Esophagus muscularis mucosa (tissue), 4 donors: ENCODE measurements at regions not wholly inside any gene's neighbourhood (a gene's known extent, or its start where the extent isn't known, plus 50 kb on each side); places are given as distances from the start of the nearest gene placed in this dataset.

Experiments used
- DNase-seq: peaks from one replicate; pipeline ENCODE4 v3.0.0-alpha.2; 2017; ENCODE audit errors: extremely low spot score
- H3K27ac ChIP-seq, 4 donors: fragments of 200-600 bp; sonication (generic); replicated peaks in 1 of 4; 1 replicate in 3 of 4; 2 replicates in 1 of 4; pipeline ENCODE4 v1.5.1; 2016 to 2019; ENCODE audit warnings: mild to moderate bottlenecking in 1 of 4
- H3K27me3 ChIP-seq, 4 donors: fragments of 200-600 bp; sonication (generic); one replicate each; pipeline versions ENCODE4 v1.5.1 to v1.6.0; 2016 to 2019
- H3K36me3 ChIP-seq, 4 donors: fragments of 200-600 bp; sonication (generic); one replicate each; pipeline ENCODE4 v1.5.1; 2016 to 2019
- H3K4me1 ChIP-seq, 4 donors: fragments of 200-600 bp; sonication (generic); one replicate each; pipeline ENCODE4 v1.5.1; 2016 to 2019
- H3K4me3 ChIP-seq, 4 donors: fragments of 200-600 bp; sonication (generic); 1 replicate in 2 of 4; 2 replicates in 2 of 4; pipeline ENCODE4 v1.5.1; 2016 to 2019; ENCODE audit warnings: mild to moderate bottlenecking in 4 of 4, moderate library complexity in 1 of 4
- H3K9me3 ChIP-seq, 4 donors: fragments of 200-600 bp; sonication (generic); 1 replicate in 3 of 4; 2 replicates in 1 of 4; pipeline ENCODE4 v1.5.1; 2016 to 2019
- CTCF ChIP-seq, 3 experiments: fragments of 200-600 bp in 2 of 3; fragments of 450-650 bp in 1 of 3; sonication (generic) in 2 of 3; IDR thresholded peaks; one replicate each; pipeline ENCODE4 v1.5.1; 2017 to 2019; ENCODE audit warnings: antibody characterized with exemption in 3 of 3, mild to moderate bottlenecking in 2 of 3, moderate library complexity in 1 of 3
- EP300 ChIP-seq: sonication (generic); formaldehyde crosslinking; IDR thresholded peaks from one replicate; pipeline ENCODE4 v1.6.1; 2017; ENCODE audit warnings: antibody characterized with exemption
- POLR2A ChIP-seq: fragments of 450-650 bp; IDR thresholded peaks from one replicate; pipeline ENCODE4 v1.6.1; 2017; ENCODE audit warnings: antibody characterized with exemption, moderate library complexity, mild to moderate bottlenecking, low read depth
- POLR2AphosphoS5 ChIP-seq, 2 donors: sonication (generic); formaldehyde crosslinking; IDR thresholded peaks; one replicate each; pipeline ENCODE4 v1.6.1; 2017; ENCODE audit warnings: antibody characterized with exemption in 2 of 2
- WGBS: methylation state at CpG from one replicate; pipeline ENCODE4 v1.1.5; 2018; 5-methylcytosine and 5-hydroxymethylcytosine counted together
- intact Hi-C: fragments of 100-400 bp; cut with DNase I; formaldehyde crosslinking; loops from one replicate; pipeline ENCODE4 v1.15.1; 2023

- 64% methylated on average over 13 of the region's 13 CpGs for WGBS
- intact Hi-C loops = no loop called here
- TF ChIP-seq POLR2A (no peak), POLR2AphosphoS5 (IDR thresholded peaks at IDR 0.05) (no peak), EP300 (no peak), CTCF (IDR thresholded peaks at IDR 0.05) (no peak)
- H3K4me1 ChIP-seq = no peaks in the 10 kb centered on the region
- H3K9me3 ChIP-seq = no peaks in the 10 kb centered on the region
- H3K27me3 ChIP-seq = peaks cover 0 to 46% (median 0%) of the 10 kb centered on the region in 4 donors
- H3K4me3 ChIP-seq = no peak overlapping the region
- DNase-seq = no peak
- no peaks in the 10 kb centered on the region for H3K36me3 ChIP-seq
- H3K27ac ChIP-seq = no peak overlapping the region
These were observed 137.2 kb downstream of the EDN3 start for GRCh38 chr20:59437601-59438031.

GRCh38 chr20:59438201-59438600 is 137.8 kb downstream of the EDN3 start:
- no peak for DNase-seq
- H3K27me3 ChIP-seq = peaks cover 0 to 46% (median 0%) of the 10 kb centered on the region in 4 donors
- no peak for TF ChIP-seq POLR2AphosphoS5 (IDR thresholded peaks at IDR 0.05)
- TF ChIP-seq POLR2A = no peak
- TF ChIP-seq CTCF (IDR thresholded peaks at IDR 0.05) = no peak
- TF ChIP-seq EP300 = no peak
- no peaks in the 10 kb centered on the region for H3K36me3 ChIP-seq
- no peak overlapping the region for H3K27ac ChIP-seq
- intact Hi-C loops = no loop called here
- H3K4me3 ChIP-seq = no peak overlapping the region
- no peaks in the 10 kb centered on the region for H3K9me3 ChIP-seq
- no peaks in the 10 kb centered on the region for H3K4me1 ChIP-seq
- WGBS = 84% methylated on average over 4 of the region's 4 CpGs

GRCh38 chr20:59439243-59439642 is 138.8 kb downstream of the EDN3 start:
- Histone ChIP-seq H3K27me3 (peaks cover 0 to 49% (median 0%) of the 10 kb centered on the region in 4 donors), H3K36me3 (no peaks in the 10 kb centered on the region), H3K4me1 (no peaks in the 10 kb centered on the region), H3K27ac (no peak overlapping the region), H3K9me3 (no peaks in the 10 kb centered on the region), H3K4me3 (no peak overlapping the region)
- no peak for DNase-seq
- intact Hi-C loops = no loop called here
- TF ChIP-seq EP300 (no peak), CTCF (IDR thresholded peaks at IDR 0.05) (no peak), POLR2A (no peak), POLR2AphosphoS5 (IDR thresholded peaks at IDR 0.05) (no peak)
- WGBS = 94% methylated on average over 7 of the region's 7 CpGs

- no peaks in the 10 kb centered on the region for H3K4me1 ChIP-seq
- TF ChIP-seq POLR2AphosphoS5 (IDR thresholded peaks at IDR 0.05) (no peak), POLR2A (no peak), CTCF (IDR thresholded peaks at IDR 0.05) (no peak), EP300 (no peak)
- 79% methylated on average over 3 of the region's 3 CpGs for WGBS
- no peak overlapping the region for H3K27ac ChIP-seq
- intact Hi-C loops = no loop called here
- no peaks in the 10 kb centered on the region for H3K9me3 ChIP-seq
- no peaks in the 10 kb centered on the region for H3K36me3 ChIP-seq
- DNase-seq = no peak
- peaks cover 0 to 69% (median 0%) of the 10 kb centered on the region in 4 donors for H3K27me3 ChIP-seq
- H3K4me3 ChIP-seq = no peak overlapping the region
These were observed 140.9 kb downstream of the EDN3 start for GRCh38 chr20:59441306-59441705.
